Calu3 (cell line): ENCODE measurements at regions not wholly inside any gene's neighbourhood (a gene's known extent, or its start where the extent isn't known, plus 50 kb on each side); places are given as distances from the start of the nearest gene placed in this dataset.

Experiments
- BruUV-seq: library from RNA; stranded (reverse); fragments of 400-500 nt; replicated peaks from 2 replicates; lab custom pipeline; 2021; lab: Mats Ljungman, UMichigan
- CTCF ChIA-PET: fragments of 300-600 bp; sonication (Branson Sonifier 250); formaldehyde crosslinking; loops from one replicate; lab custom pipeline; 2022; ENCODE audit warnings: antibody characterized with exemption; lab: Charles Lee
- DNase-seq: peaks from one replicate; pipeline ENCODE4 v3.0.0; 2022
- H3K27ac Mint-ChIP-seq: one replicate; pipeline ENCODE4 v1.8.0; 2022; ENCODE audit warnings: mixed read lengths; ENCODE audit not compliant: unreplicated experiment
- H3K27me3 Mint-ChIP-seq: one replicate; pipeline ENCODE4 v1.8.0; 2022; ENCODE audit warnings: mixed read lengths; ENCODE audit not compliant: unreplicated experiment
- H3K36me3 Mint-ChIP-seq: one replicate; pipeline ENCODE4 v1.8.0; 2022; ENCODE audit warnings: mild to moderate bottlenecking, moderate library complexity, mixed read lengths; ENCODE audit not compliant: insufficient read depth, unreplicated experiment
- H3K4me1 Mint-ChIP-seq: one replicate; pipeline ENCODE4 v1.8.0; 2022; ENCODE audit warnings: mild to moderate bottlenecking, low read depth, mixed read lengths; ENCODE audit not compliant: unreplicated experiment
- H3K4me3 Mint-ChIP-seq: one replicate; pipeline ENCODE4 v1.8.0; 2022; ENCODE audit warnings: mild to moderate bottlenecking, low read depth, moderate library complexity, mixed read lengths; ENCODE audit not compliant: unreplicated experiment
- H3K9me3 Mint-ChIP-seq: one replicate; pipeline ENCODE4 v1.8.0; 2022; ENCODE audit warnings: low read depth, mixed read lengths; ENCODE audit not compliant: unreplicated experiment
- intact Hi-C: fragments of 100-400 bp; cut with micrococcal nuclease; formaldehyde crosslinking; loops from one replicate; pipeline ENCODE4 v1.10.0; 2022; ENCODE audit not compliant: unreplicated experiment
- TF ChIP-seq, protein P1 (sequence below): fragments of 200-600 bp; IDR thresholded peaks from one replicate; pipeline ENCODE4 v1.8.0; 2022; ENCODE audit warnings: antibody characterized with exemption; ENCODE audit not compliant: unreplicated experiment

DNA sequence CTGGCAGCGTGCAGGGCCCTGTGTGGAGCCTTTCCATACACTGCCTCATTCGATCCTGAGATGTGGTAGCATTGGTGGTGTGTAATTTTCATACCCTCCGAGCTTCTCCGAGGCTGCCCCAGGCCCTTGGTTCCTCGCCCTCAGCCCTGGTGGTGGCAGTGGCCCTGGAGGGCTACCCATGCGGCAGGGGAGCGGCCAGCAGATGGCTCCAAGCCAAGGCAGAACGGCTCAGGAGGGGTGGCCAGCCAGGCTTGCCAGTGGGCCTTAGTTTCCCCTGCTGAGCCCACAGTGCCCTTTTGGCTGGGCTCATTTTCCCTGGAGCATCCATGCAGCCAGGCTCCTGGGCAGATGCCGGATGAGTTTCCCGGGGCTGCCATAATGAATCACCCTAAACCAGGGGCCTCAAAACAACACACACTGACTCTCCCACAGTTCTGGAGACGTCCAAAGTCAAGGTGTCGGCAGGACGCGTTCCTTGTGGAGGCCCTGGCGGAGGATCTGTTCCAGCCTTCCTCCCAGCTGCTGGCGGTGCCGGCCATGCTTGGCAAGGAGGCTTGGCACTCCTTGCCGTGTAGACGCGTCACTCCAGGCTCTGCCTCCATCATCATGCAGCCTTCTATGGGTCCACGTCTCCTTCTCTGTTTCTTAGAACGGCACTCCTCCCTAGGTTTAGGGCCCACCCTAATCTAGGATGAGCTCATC is 158.8 kb upstream of the GSE1 start:
- H3K27me3 Mint-ChIP-seq, result peaks cover 99% of the 10 kb centered on the region
- H3K4me1 Mint-ChIP-seq, result no peaks in the 10 kb centered on the region
- TF ChIP-seq, protein P1, sequence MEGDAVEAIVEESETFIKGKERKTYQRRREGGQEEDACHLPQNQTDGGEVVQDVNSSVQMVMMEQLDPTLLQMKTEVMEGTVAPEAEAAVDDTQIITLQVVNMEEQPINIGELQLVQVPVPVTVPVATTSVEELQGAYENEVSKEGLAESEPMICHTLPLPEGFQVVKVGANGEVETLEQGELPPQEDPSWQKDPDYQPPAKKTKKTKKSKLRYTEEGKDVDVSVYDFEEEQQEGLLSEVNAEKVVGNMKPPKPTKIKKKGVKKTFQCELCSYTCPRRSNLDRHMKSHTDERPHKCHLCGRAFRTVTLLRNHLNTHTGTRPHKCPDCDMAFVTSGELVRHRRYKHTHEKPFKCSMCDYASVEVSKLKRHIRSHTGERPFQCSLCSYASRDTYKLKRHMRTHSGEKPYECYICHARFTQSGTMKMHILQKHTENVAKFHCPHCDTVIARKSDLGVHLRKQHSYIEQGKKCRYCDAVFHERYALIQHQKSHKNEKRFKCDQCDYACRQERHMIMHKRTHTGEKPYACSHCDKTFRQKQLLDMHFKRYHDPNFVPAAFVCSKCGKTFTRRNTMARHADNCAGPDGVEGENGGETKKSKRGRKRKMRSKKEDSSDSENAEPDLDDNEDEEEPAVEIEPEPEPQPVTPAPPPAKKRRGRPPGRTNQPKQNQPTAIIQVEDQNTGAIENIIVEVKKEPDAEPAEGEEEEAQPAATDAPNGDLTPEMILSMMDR, result no peak
- no peak overlapping the region for H3K4me3 Mint-ChIP-seq
- H3K36me3 Mint-ChIP-seq, result no peaks in the 10 kb centered on the region
- H3K27ac Mint-ChIP-seq, result no peak overlapping the region
- intact Hi-C loops, result no loop called here
- H3K9me3 Mint-ChIP-seq, result no peaks in the 10 kb centered on the region
- CTCF ChIA-PET, result no interaction called here
- no TSS peak for BruUV-seq
- DNase-seq, result no peak

DNA sequence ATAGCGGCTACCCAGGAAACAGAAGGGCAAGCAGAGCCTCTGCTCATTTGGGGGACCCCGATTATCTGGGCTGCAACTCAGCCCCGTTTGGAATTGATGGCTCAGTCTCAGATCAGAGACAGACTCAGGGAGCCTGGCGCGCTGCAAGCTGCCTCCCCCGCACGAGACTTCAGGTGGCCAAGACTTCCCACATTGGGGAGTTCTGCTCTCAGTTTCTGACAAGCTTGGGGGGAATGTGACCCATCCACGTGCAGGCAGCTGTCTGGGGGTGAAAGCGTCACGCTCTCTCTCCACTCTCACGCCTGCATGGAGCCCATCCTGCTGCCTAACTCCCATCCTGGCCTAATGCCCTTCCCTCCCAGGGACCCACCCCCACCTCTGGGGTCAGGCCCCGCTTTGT is 157.6 kb upstream of the GSE1 start:
- Mint-ChIP-seq H3K4me1 (peaks cover 3% of the 10 kb centered on the region), H3K27me3 (peaks cover 99% of the 10 kb centered on the region), H3K36me3 (no peaks in the 10 kb centered on the region), H3K9me3 (no peaks in the 10 kb centered on the region), H3K4me3 (no peak overlapping the region), H3K27ac (no peak overlapping the region)
- no TSS peak for BruUV-seq
- no peak for DNase-seq
- TF ChIP-seq, protein P1, result no peak
- CTCF ChIA-PET, result interaction anchor here (0.6 to 0.9 kb wide), 2 partner anchors 8 to 247 kb away, joined by 3 to 8 read pairs; no protein-coding TSS in a partner anchor
- intact Hi-C loops, result no loop called here

- no peak overlapping the region for H3K4me3 Mint-ChIP-seq
- DNase-seq, result no peak
- H3K36me3 Mint-ChIP-seq, result no peaks in the 10 kb centered on the region
- peaks cover 100% of the 10 kb centered on the region for H3K27me3 Mint-ChIP-seq
- peaks cover 8% of the 10 kb centered on the region for H3K4me1 Mint-ChIP-seq
- CTCF ChIA-PET, result interaction anchor here (0.6 kb wide), 1 partner anchor 282 kb away, joined by 4 read pairs; no protein-coding TSS in a partner anchor
- BruUV-seq, result no TSS peak
- H3K27ac Mint-ChIP-seq, result no peak overlapping the region
- H3K9me3 Mint-ChIP-seq, result no peaks in the 10 kb centered on the region
- intact Hi-C loops, result no loop called here
- TF ChIP-seq, protein P1, result no peak
Measured at GRCh38 chr16:85457366-85457765, 155.8 kb upstream of the GSE1 start.

- H3K9me3 Mint-ChIP-seq, result no peaks in the 10 kb centered on the region
- H3K36me3 Mint-ChIP-seq, result no peaks in the 10 kb centered on the region
- TF ChIP-seq, protein P1, result no peak
- peaks cover 100% of the 10 kb centered on the region for H3K27me3 Mint-ChIP-seq
- H3K27ac Mint-ChIP-seq, result no peak overlapping the region
- CTCF ChIA-PET, result interaction anchor here (0.6 to 1.6 kb wide), 2 partner anchors 43 to 212 kb away, joined by 3 to 4 read pairs; no protein-coding TSS in a partner anchor
- H3K4me3 Mint-ChIP-seq, result no peak overlapping the region
- no peak for DNase-seq
- no TSS peak for BruUV-seq
- intact Hi-C loops, result no loop called here
- H3K4me1 Mint-ChIP-seq, result peaks cover 8% of the 10 kb centered on the region
Measured at GRCh38 chr16:85458968-85459367, 154.2 kb upstream of the GSE1 start.
